ENCODE measurements at regions not wholly inside any gene's neighbourhood (a gene's known extent, or its start where the extent isn't known, plus 50 kb on each side); places are given as distances from the start of the nearest gene placed in this dataset.

- Histone ChIP-seq H3K27ac (no peak overlapping the region), H3K36me3 (no peaks in the 10 kb centered on the region), H3K9me3 (ENCODE audit: severe bottlenecking) (peaks cover 6% of the 10 kb centered on the region), H3K27me3 (ENCODE audit: insufficient read depth, low read depth, severe bottlenecking) (peaks cover 16% of the 10 kb centered on the region), H3K4me3 (ENCODE audit: low read depth, low read length) (no peak overlapping the region)
- TF ChIP-seq, protein P1, sequence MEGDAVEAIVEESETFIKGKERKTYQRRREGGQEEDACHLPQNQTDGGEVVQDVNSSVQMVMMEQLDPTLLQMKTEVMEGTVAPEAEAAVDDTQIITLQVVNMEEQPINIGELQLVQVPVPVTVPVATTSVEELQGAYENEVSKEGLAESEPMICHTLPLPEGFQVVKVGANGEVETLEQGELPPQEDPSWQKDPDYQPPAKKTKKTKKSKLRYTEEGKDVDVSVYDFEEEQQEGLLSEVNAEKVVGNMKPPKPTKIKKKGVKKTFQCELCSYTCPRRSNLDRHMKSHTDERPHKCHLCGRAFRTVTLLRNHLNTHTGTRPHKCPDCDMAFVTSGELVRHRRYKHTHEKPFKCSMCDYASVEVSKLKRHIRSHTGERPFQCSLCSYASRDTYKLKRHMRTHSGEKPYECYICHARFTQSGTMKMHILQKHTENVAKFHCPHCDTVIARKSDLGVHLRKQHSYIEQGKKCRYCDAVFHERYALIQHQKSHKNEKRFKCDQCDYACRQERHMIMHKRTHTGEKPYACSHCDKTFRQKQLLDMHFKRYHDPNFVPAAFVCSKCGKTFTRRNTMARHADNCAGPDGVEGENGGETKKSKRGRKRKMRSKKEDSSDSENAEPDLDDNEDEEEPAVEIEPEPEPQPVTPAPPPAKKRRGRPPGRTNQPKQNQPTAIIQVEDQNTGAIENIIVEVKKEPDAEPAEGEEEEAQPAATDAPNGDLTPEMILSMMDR (IDR thresholded peaks at IDR 0.05; ENCODE audit: low read depth, low read length) = no peak
- DNase-seq = no peak
Observed at GRCh38 chr2:45283764-45284620, 274.7 kb upstream of the SIX2 start.

- no peak overlapping the region for H3K27ac ChIP-seq
- H3K4me3 ChIP-seq (ENCODE audit: low read depth, low read length) = no peak overlapping the region
- peaks cover 6% of the 10 kb centered on the region for H3K9me3 ChIP-seq (ENCODE audit: severe bottlenecking)
- TF ChIP-seq, protein P1 (IDR thresholded peaks at IDR 0.05; ENCODE audit: low read depth, low read length) = no peak
- H3K36me3 ChIP-seq = no peaks in the 10 kb centered on the region
- no peak for DNase-seq
- H3K27me3 ChIP-seq (ENCODE audit: insufficient read depth, low read depth, severe bottlenecking) = peaks cover 8% of the 10 kb centered on the region
Observed at GRCh38 chr2:45282646-45283045, 273.4 kb upstream of the SIX2 start.

DNA sequence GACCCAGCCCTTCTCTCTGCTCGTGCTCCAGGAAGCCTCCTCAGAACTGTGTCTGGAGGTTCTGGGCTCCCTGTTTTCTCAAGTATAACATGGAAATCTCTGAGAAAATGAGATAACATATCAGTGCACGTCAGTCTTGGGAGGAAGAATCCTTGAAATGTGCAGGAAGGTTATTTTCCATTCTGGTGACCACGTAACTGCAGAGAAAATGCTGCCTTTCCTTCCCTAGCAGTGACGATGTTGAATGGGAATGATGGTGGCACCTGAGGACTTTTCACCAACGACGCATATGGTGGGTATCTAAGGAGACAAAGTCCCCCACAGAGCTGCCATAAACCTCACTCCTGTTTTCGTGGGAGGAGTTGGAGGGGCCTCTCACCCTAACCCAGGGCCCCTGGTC, 272.1 kb upstream of the SIX2 start:
- Histone ChIP-seq H3K4me3 (ENCODE audit: low read depth, low read length) (no peak overlapping the region), H3K9me3 (ENCODE audit: severe bottlenecking) (peaks cover 6% of the 10 kb centered on the region), H3K27me3 (ENCODE audit: insufficient read depth, low read depth, severe bottlenecking) (peaks cover 8% of the 10 kb centered on the region), H3K36me3 (no peaks in the 10 kb centered on the region), H3K27ac (no peak overlapping the region)
- DNase-seq = no peak
- TF ChIP-seq, protein P1 (IDR thresholded peaks at IDR 0.05; ENCODE audit: low read depth, low read length) = no peak

DNA sequence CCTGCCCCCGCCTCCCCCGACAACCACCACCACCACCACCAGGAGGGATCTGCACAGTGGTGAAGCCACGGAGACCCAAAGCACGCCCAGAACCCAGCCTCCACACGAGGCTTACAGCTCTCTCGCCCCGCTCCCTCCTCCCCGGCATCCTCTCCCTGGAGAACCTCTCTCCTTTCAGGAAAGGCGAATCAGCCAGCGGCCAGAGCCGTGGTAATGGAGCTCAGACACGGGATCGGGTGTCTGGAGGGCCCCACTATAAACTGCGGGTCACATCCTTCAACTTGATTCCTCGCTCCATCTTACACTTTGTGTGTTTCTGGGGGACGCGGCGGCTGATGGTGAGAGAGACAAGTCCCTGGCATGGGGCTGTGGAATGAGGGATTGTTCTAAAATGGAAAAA, 271.5 kb upstream of the SIX2 start:
- TF ChIP-seq, protein P1 (IDR thresholded peaks at IDR 0.05; ENCODE audit: low read depth, low read length) = no peak

GRCh38 chr2:45279356-45279755, 270.1 kb upstream of the SIX2 start:
- no peak overlapping the region for H3K4me3 ChIP-seq (ENCODE audit: low read depth, low read length)
- no peak for DNase-seq

More for the DNA sequence above, 271.5 kb upstream of the SIX2 start:
- H3K27me3 ChIP-seq (ENCODE audit: insufficient read depth, low read depth, severe bottlenecking) = peaks cover 5% of the 10 kb centered on the region
- H3K9me3 ChIP-seq (ENCODE audit: severe bottlenecking) = peaks cover 6% of the 10 kb centered on the region
- no peak overlapping the region for H3K4me3 ChIP-seq (ENCODE audit: low read depth, low read length)
- DNase-seq = no peak
- H3K36me3 ChIP-seq = no peaks in the 10 kb centered on the region
- H3K27ac ChIP-seq = no peak overlapping the region

More at GRCh38 chr2:45279356-45279755, 270.1 kb upstream of the SIX2 start:
- no peak overlapping the region for H3K27ac ChIP-seq
- TF ChIP-seq, protein P1 (IDR thresholded peaks at IDR 0.05; ENCODE audit: low read depth, low read length) = no peak
- H3K36me3 ChIP-seq = no peaks in the 10 kb centered on the region
- H3K27me3 ChIP-seq (ENCODE audit: insufficient read depth, low read depth, severe bottlenecking) = peaks cover 4% of the 10 kb centered on the region
- peaks cover under 1% of the 10 kb centered on the region for H3K9me3 ChIP-seq (ENCODE audit: severe bottlenecking)

Data from WERI-Rb-1 (cell line).